Dendritic cell treated with granulocyte-macrophage colony-stimulating factor and Interleukin-4, amounts not matched to agents 40 ng/mL and 50 ng/mL, for 4 days (primary cell): ENCODE measurements at regions not wholly inside any gene's neighbourhood (a gene's known extent, or its start where the extent isn't known, plus 50 kb on each side); places are given as distances from the start of the nearest gene placed in this dataset.

Experiments used
- H3K27ac Mint-ChIP-seq: one replicate; pipeline ENCODE4 v1.8.0; 2022; ENCODE audit warnings: mild to moderate bottlenecking, mixed read lengths
- H3K27me3 Mint-ChIP-seq: one replicate; pipeline ENCODE4 v1.8.0; 2022; ENCODE audit warnings: mild to moderate bottlenecking, mixed read lengths
- H3K36me3 Mint-ChIP-seq: one replicate; pipeline ENCODE4 v1.8.0; 2022; ENCODE audit warnings: low read depth, mixed read lengths
- H3K4me1 Mint-ChIP-seq: one replicate; pipeline ENCODE4 v1.8.0; 2022; ENCODE audit warnings: low read depth, mixed read lengths
- H3K4me3 Mint-ChIP-seq: one replicate; pipeline ENCODE4 v1.8.0; 2022; ENCODE audit warnings: mild to moderate bottlenecking, moderate library complexity, mixed read lengths
- H3K9me3 Mint-ChIP-seq: one replicate; pipeline ENCODE4 v1.8.0; 2022; ENCODE audit warnings: mixed read lengths
- intact Hi-C: fragments of 100-400 bp; cut with micrococcal nuclease; formaldehyde crosslinking; loops from one replicate; pipeline ENCODE4 v1.15.0; 2022

DNA sequence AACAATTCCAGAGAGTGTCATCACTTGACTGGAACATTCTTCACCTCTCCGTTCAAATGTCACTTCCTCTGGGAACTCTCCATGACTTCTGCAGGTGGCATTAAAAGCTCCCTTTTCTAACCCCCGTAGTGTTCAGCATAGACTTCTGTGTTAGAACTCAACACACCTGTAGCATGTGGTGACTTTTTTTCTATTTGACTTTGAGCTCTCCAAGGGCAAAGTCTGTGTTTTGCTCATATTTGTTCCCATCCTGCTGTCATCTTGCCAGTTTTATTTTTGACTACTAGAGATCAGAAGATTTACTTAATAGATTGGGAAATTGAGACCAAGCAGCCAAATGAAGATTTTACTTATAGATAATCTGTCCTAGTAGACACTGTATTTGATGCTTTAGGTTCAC lies 367.1 kb downstream of the INSC start:
- H3K9me3 Mint-ChIP-seq, result peaks cover 16% of the 10 kb centered on the region
- peaks cover 2% of the 10 kb centered on the region for H3K27me3 Mint-ChIP-seq
- H3K4me3 Mint-ChIP-seq, result no peak overlapping the region
- intact Hi-C loops, result no loop called here
- H3K4me1 Mint-ChIP-seq, result peaks cover 7% of the 10 kb centered on the region
- H3K36me3 Mint-ChIP-seq, result no peaks in the 10 kb centered on the region
- H3K27ac Mint-ChIP-seq, result no peak overlapping the region

DNA sequence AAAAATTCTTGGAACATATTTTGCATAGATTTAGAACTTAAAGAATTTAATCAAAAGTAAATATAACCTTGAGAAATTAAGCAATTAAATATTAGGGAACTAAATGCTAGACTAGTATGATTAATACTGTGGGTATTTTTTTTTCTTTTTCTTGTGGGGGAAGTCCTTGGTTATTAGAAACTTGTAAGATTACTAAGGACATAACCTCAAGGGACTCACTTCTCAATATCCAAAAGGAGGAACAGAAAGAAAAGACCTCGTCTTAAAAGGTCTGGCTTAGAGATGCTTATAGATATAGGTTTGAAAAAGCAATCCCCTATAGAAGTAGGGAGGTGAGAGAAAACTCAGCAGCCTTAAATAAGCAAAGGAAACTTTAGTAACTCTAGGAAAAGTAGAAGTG lies 368.5 kb downstream of the INSC start:
- H3K36me3 Mint-ChIP-seq, result no peaks in the 10 kb centered on the region
- no peak overlapping the region for H3K4me3 Mint-ChIP-seq
- intact Hi-C loops, result no loop called here
- no peak overlapping the region for H3K27ac Mint-ChIP-seq
- peaks cover 2% of the 10 kb centered on the region for H3K27me3 Mint-ChIP-seq
- peaks cover 16% of the 10 kb centered on the region for H3K9me3 Mint-ChIP-seq
- peaks cover 7% of the 10 kb centered on the region for H3K4me1 Mint-ChIP-seq

DNA sequence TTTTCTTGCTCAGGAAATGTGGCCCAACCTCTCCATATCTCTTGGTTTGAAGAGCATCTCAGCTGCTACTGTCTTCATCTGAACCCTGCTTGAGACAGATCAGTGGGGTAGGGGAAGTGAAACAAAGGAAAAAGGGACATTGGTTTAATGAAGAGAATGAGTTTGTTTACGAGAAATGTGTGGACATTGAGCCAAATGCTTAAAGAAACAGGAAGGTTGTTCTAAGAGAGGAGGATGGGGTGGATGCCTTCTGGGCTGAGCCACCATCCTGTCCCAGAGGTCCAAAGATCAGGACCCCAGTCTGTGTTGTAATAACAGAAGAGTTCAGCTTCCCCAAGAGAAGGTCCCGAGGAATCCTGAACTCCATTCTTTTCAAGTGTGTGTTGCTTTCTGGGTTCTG lies 369.7 kb downstream of the INSC start:
- no peak overlapping the region for H3K4me3 Mint-ChIP-seq
- intact Hi-C loops, result no loop called here

DNA sequence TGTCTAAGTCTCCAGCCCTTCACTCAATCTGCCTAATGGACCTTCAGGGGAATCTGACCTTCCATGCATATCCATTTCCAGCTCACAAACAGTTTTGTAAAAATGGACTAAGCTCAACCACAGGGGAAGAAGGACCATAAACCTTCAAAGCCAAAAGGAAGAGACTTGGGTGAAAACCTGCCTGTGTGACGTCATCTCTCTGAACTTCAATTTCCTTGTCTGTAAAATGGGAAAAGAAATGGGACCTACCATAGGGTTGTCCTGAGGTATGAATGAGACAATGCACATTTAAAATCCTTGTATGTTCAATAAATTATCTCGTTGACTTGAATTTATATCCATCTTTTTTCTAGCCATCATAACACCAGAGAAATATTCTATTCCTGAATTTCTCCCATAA lies 370.7 kb downstream of the INSC start:
- H3K27ac Mint-ChIP-seq, result no peak overlapping the region
- no peaks in the 10 kb centered on the region for H3K36me3 Mint-ChIP-seq
- H3K4me1 Mint-ChIP-seq, result peaks cover 7% of the 10 kb centered on the region
- H3K9me3 Mint-ChIP-seq, result peaks cover 22% of the 10 kb centered on the region
- intact Hi-C loops, result no loop called here
- peaks cover 2% of the 10 kb centered on the region for H3K27me3 Mint-ChIP-seq
- H3K4me3 Mint-ChIP-seq, result no peak overlapping the region

More for the DNA sequence above, 369.7 kb downstream of the INSC start:
- peaks cover 7% of the 10 kb centered on the region for H3K4me1 Mint-ChIP-seq
- H3K27me3 Mint-ChIP-seq, result peaks cover 2% of the 10 kb centered on the region
- H3K9me3 Mint-ChIP-seq, result peaks cover 16% of the 10 kb centered on the region
- H3K36me3 Mint-ChIP-seq, result no peaks in the 10 kb centered on the region
- H3K27ac Mint-ChIP-seq, result no peak overlapping the region

DNA sequence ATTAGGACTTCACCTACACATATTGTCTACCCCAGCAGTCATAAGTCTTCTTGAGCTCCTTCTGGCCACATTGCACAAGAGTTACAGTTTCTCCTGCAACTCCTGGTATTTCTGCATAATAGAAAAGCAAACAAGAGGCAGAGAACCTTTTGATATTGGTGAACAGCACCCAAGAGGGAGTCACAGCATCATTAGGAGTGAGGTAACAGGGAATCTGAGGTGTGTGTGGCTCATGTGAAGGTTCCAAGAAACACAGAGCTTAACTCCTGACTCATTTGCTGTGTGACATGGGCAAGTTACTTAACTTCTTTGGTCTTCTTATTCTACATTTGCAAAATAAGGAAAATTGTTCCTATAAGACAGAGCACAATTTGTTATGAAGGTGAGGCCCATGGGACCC lies 374.6 kb downstream of the INSC start:
- no peaks in the 10 kb centered on the region for H3K36me3 Mint-ChIP-seq
- H3K4me3 Mint-ChIP-seq, result no peak overlapping the region
- intact Hi-C loops, result no loop called here
- peaks cover 5% of the 10 kb centered on the region for H3K4me1 Mint-ChIP-seq
- no peak overlapping the region for H3K27ac Mint-ChIP-seq
- peaks cover 13% of the 10 kb centered on the region for H3K9me3 Mint-ChIP-seq
- no peaks in the 10 kb centered on the region for H3K27me3 Mint-ChIP-seq

DNA sequence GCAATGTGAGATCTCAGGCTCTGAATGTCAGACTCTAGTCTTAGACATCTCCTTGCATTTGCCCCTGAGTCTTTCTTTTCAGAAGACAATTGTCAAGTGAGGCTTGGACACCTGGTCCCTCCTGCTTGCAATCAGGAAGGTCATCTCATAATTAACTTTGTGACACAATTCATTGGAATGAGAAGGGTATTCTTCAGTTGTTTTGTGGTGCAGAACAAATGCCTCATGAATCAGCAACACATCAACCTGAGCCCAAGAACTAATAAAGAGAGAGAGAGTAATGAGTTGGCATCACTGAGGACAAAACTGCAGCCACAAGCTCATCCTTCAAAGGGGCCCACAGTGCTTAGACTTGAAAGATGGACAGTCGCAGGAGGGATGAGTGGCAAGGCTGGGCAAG lies 375.8 kb downstream of the INSC start:
- Mint-ChIP-seq H3K36me3 (no peaks in the 10 kb centered on the region), H3K27ac (no peak overlapping the region), H3K4me1 (no peaks in the 10 kb centered on the region), H3K27me3 (no peaks in the 10 kb centered on the region), H3K4me3 (no peak overlapping the region), H3K9me3 (peaks cover 13% of the 10 kb centered on the region)
- intact Hi-C loops, result no loop called here

DNA sequence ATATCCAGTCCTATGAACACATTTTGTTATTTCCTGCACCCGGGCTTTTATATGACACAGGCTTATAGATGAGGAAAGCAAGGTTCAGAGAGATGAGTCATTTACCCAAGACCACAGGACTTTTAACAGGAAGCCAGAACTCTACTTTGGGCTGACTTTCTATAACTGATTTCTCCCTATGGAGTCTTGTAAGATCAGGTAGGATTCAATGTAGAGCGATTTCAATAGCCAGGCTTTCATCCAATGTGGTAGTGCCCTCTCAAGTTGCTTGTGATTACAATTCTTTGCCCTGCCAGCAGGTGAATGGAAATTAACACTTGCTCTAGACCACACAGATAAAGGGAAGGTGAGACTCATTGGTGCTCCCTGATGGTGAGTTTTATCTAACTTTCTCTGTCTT lies 378.3 kb downstream of the INSC start:
- H3K4me3 Mint-ChIP-seq, result no peak overlapping the region
- intact Hi-C loops, result no loop called here
- no peaks in the 10 kb centered on the region for H3K27me3 Mint-ChIP-seq
- H3K27ac Mint-ChIP-seq, result no peak overlapping the region
- H3K4me1 Mint-ChIP-seq, result no peaks in the 10 kb centered on the region
- H3K36me3 Mint-ChIP-seq, result no peaks in the 10 kb centered on the region
- H3K9me3 Mint-ChIP-seq, result peaks cover 13% of the 10 kb centered on the region

DNA sequence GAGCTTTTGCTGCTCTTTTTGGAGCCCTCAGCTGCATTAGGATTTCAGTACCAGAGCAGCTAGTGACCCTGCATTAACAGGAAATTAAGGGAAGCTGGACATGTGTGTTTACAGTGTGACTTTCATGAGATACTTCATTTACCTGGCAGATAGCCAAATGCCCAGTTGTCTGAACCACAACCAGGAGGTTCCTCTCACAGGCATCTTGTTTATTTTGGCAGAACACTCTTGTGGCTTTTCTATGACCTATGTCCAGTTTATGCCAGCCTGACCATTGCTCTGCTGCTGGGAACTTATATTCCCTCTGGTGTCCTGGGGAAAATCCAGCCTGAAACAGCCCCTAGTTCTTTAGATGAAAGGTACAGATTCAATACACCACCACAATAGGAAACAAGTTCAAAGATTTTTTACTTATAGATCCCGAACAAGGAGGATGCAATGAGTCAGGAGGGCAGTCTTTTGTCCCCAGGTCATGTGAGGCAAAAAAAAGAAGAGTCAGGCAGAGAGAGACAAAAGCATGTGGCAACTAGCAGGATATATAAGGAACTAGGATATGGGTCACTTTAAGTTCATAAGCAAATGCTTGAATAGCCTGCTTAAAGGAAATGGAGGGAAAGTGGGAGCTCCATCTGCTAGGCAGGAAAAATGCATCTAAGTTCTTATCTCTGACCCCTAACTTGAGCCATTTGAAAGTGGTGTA lies 379.3 kb downstream of the INSC start:
- Mint-ChIP-seq H3K9me3 (peaks cover 13% of the 10 kb centered on the region), H3K27ac (no peak overlapping the region), H3K27me3 (no peaks in the 10 kb centered on the region), H3K4me1 (no peaks in the 10 kb centered on the region), H3K36me3 (no peaks in the 10 kb centered on the region), H3K4me3 (no peak overlapping the region)
- intact Hi-C loops, result no loop called here

DNA sequence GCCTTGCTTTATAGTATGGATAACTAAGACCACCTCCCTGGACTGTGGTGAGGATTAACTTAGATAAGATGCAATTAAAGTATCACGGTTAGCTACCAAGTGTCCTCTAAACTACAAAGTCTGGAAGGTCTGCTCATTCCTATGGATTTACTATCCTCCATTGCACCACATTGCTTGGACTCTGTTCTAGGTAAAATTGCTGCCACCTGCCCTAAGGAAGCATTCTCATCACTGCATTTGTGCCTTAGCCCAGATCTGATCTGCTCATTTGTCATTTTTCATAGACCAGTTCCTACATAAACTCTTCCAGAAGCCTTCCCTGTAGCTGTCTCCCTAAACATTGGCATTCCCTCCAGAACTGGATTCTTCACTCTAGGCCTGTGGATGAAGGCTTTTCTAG lies 380.0 kb downstream of the INSC start:
- intact Hi-C loops, result no loop called here
- H3K4me3 Mint-ChIP-seq, result no peak overlapping the region
- no peaks in the 10 kb centered on the region for H3K4me1 Mint-ChIP-seq
- H3K27ac Mint-ChIP-seq, result no peak overlapping the region
- H3K36me3 Mint-ChIP-seq, result no peaks in the 10 kb centered on the region
- peaks cover 13% of the 10 kb centered on the region for H3K9me3 Mint-ChIP-seq
- no peaks in the 10 kb centered on the region for H3K27me3 Mint-ChIP-seq

DNA sequence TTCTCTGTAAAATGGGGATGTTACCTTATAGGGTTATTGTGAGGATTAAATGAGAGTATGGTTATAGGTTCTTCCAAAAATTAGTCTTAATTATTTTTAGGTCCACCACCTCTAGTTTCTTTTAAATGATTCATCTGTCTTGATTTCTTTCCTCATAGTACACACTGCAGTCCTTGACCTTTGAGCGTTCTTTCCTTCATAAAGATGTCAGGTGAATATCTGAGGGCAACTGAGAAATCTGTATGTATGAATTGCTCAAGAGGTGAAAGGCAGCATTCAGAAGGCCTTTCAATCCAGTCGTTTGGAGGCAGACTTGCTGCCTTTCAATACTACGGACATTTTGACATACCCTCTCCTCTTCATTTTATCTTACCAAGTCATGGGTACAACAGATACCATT lies 380.7 kb downstream of the INSC start:
- Mint-ChIP-seq H3K4me1 (no peaks in the 10 kb centered on the region), H3K9me3 (peaks cover 7% of the 10 kb centered on the region), H3K27ac (no peak overlapping the region), H3K36me3 (no peaks in the 10 kb centered on the region), H3K27me3 (no peaks in the 10 kb centered on the region), H3K4me3 (no peak overlapping the region)
- intact Hi-C loops, result no loop called here

DNA sequence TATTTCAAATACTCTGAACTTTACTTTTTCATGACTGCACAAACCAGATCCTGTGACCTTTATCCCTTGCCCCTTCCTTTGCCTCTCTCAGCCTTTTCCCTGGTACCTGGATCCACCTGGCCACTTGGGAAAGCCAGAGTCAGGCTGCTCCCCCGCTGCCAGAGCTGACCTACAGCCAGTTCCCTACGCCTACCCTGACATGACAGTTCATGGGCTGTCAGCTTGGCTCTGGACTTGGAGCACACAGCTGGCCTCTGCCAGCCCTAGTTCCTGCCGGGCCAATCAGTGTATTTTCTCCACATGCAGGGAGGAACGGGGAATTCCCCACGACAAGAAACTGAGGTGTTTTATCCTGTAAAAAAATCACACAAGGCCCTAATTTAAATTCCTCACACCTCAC lies 382.6 kb downstream of the INSC start:
- Mint-ChIP-seq H3K27me3 (no peaks in the 10 kb centered on the region), H3K4me1 (no peaks in the 10 kb centered on the region), H3K27ac (no peak overlapping the region), H3K9me3 (no peaks in the 10 kb centered on the region), H3K36me3 (no peaks in the 10 kb centered on the region), H3K4me3 (no peak overlapping the region)
- intact Hi-C loops, result no loop called here

DNA sequence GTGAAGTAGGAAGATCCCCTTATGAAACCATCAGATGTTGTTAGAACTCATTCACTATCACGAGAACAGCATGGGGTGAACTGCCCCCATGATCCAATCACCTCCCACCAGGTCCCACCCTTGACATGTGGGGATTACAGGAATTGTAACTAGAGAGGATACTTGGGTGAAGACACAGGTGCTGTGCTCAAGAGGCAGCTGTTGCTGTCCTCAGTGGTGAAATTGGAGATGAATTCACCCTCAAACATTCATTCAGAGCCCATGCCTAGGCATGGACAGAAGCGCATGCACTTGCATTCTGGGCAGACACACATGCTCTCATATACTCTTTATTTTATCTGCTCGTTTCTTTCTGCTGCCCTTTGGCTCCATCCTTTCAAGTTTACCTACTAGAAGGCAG lies 385.0 kb downstream of the INSC start:
- Mint-ChIP-seq H3K27me3 (no peaks in the 10 kb centered on the region), H3K36me3 (no peaks in the 10 kb centered on the region), H3K4me3 (no peak overlapping the region), H3K27ac (no peak overlapping the region), H3K4me1 (no peaks in the 10 kb centered on the region), H3K9me3 (no peaks in the 10 kb centered on the region)
- intact Hi-C loops, result no loop called here

DNA sequence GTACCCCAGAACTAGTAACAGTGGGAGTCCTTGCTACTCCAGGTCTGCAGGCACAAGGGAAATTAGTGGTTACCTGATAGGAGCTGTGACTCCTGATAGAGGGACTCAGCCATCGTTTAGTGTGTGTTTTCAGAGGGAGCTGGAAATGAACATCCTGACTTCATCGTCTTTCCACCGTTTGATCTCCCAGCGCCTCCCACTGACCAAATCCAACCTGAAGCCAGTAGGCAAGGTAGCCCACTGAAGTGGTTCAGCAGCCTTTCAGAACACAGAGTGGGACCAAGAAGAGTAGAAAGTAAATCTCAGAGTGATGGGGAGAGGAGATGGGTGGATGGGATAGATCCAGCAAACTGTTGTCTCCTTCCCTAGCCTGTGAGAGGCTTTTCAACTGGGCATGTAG lies 385.9 kb downstream of the INSC start:
- intact Hi-C loops, result no loop called here
- Mint-ChIP-seq H3K4me3 (no peak overlapping the region), H3K27ac (no peak overlapping the region), H3K27me3 (no peaks in the 10 kb centered on the region), H3K36me3 (no peaks in the 10 kb centered on the region), H3K4me1 (no peaks in the 10 kb centered on the region), H3K9me3 (no peaks in the 10 kb centered on the region)

DNA sequence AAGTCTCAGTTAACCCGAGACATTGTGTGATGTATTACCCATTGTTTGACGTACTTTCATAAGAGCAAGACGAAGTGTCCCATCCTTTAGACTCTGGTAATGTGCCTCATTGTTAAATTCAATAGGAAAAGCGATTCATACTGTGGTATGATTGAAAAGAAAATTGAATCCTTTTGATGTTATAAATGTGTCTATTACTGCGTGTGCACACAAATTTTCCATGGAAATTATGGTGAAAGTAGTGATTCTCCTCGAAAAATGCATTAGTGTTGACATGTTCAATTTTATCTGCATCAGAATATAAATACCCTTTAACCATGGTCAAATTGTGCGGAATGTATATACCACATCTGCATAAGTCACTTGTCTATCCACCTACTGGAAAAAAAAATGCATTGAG lies 386.8 kb downstream of the INSC start:
- no peaks in the 10 kb centered on the region for H3K27me3 Mint-ChIP-seq
- H3K27ac Mint-ChIP-seq, result no peak overlapping the region
- no peaks in the 10 kb centered on the region for H3K36me3 Mint-ChIP-seq
- H3K9me3 Mint-ChIP-seq, result peaks cover 1% of the 10 kb centered on the region
- H3K4me3 Mint-ChIP-seq, result no peak overlapping the region
- intact Hi-C loops, result no loop called here
- no peaks in the 10 kb centered on the region for H3K4me1 Mint-ChIP-seq

DNA sequence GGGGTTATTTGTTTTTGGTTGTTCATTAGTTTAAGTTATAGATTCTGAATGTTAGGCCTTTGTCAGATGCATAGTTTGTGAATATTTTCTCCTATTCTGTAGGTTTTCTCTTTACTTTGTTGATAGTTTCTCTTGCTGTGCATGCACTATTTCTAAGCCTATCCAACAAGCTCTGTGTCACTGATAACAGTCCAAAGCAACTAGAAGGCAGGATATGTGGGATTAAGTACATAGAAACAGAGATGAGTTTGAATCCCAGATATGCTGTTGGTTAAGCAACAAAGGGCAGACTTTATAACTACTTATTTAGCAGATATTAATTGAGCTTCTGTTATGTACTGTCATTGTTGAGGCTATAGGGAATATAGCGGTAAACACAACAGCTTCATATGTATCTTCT lies 390.4 kb downstream of the INSC start:
- intact Hi-C loops, result no loop called here
- no peaks in the 10 kb centered on the region for H3K36me3 Mint-ChIP-seq
- no peak overlapping the region for H3K4me3 Mint-ChIP-seq
- peaks cover 12% of the 10 kb centered on the region for H3K9me3 Mint-ChIP-seq
- no peaks in the 10 kb centered on the region for H3K4me1 Mint-ChIP-seq
- H3K27ac Mint-ChIP-seq, result no peak overlapping the region
- H3K27me3 Mint-ChIP-seq, result no peaks in the 10 kb centered on the region
